ENCODE measurements at regions not wholly inside any gene's neighbourhood (a gene's known extent, or its start where the extent isn't known, plus 50 kb on each side); places are given as distances from the start of the nearest gene placed in this dataset.

DNA sequence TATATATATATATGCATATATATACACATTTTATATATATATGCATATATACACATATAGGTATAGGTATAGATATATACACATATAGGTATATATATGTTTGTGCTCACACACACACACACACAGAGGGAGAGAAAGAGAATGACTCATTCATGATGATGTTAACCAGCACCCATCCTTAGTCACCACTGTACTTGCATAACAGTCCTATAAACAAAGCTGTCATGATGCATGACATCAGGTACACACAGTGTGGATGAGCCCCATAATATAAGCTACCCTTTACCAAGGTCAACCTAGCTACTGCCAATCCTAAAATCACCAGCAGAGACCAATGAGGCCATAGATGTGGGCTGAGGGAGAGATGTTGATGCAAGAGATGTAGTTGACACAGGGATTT is 1408.0 kb downstream of the RAPGEF2 start:
- TF ChIP-seq, protein P1, sequence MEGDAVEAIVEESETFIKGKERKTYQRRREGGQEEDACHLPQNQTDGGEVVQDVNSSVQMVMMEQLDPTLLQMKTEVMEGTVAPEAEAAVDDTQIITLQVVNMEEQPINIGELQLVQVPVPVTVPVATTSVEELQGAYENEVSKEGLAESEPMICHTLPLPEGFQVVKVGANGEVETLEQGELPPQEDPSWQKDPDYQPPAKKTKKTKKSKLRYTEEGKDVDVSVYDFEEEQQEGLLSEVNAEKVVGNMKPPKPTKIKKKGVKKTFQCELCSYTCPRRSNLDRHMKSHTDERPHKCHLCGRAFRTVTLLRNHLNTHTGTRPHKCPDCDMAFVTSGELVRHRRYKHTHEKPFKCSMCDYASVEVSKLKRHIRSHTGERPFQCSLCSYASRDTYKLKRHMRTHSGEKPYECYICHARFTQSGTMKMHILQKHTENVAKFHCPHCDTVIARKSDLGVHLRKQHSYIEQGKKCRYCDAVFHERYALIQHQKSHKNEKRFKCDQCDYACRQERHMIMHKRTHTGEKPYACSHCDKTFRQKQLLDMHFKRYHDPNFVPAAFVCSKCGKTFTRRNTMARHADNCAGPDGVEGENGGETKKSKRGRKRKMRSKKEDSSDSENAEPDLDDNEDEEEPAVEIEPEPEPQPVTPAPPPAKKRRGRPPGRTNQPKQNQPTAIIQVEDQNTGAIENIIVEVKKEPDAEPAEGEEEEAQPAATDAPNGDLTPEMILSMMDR (conservative IDR thresholded peaks at IDR 0.05; ENCODE audit: low read depth, low read length), result no peak
- no peak for TF ChIP-seq EZH2 (IDR thresholded peaks at IDR 0.05; ENCODE audit: borderline replicate concordance, low read depth, low read length, poor library complexity, severe bottlenecking)

Data from A673 (cell line).